Neural crest cell (in vitro differentiated cells): ENCODE measurements at regions not wholly inside any gene's neighbourhood (a gene's known extent, or its start where the extent isn't known, plus 50 kb on each side); places are given as distances from the start of the nearest gene placed in this dataset.

ENCODE experiments used
- DNase-seq: peaks from one replicate; pipeline ENCODE4 v3.0.0; 2021; ENCODE audit warnings: low read depth, mixed read lengths, low spot score
- H3K27ac Mint-ChIP-seq: one replicate; pipeline ENCODE4 v1.8.0; 2021; ENCODE audit warnings: mild to moderate bottlenecking, mixed read lengths; ENCODE audit not compliant: unreplicated experiment
- H3K27me3 Mint-ChIP-seq: 2 replicates; pipeline ENCODE4 v1.8.0; 2021; ENCODE audit warnings: low read depth, mild to moderate bottlenecking, mixed read lengths
- H3K36me3 Mint-ChIP-seq: 2 replicates; pipeline ENCODE4 v1.8.0; 2021; ENCODE audit warnings: low read depth, mild to moderate bottlenecking, mixed read lengths
- H3K4me1 Mint-ChIP-seq: 2 replicates; pipeline ENCODE4 v1.8.0; 2021; ENCODE audit warnings: mixed read lengths
- H3K4me3 Mint-ChIP-seq: one replicate; pipeline ENCODE4 v1.8.0; 2021; ENCODE audit warnings: mild to moderate bottlenecking, mixed read lengths
- H3K9me3 Mint-ChIP-seq: 2 replicates; pipeline ENCODE4 v1.8.0; 2021; ENCODE audit warnings: mixed read lengths
- CTCF ChIP-seq: fragments of 200-600 bp; sonication (generic); conservative IDR thresholded peaks from 2 replicates; pipeline ENCODE4 v1.5.0; 2021; ENCODE audit warnings: antibody characterized with exemption, mild to moderate bottlenecking

- Mint-ChIP-seq H3K27ac (no peak overlapping the region), H3K9me3 (peaks cover 4% of the 10 kb centered on the region), H3K4me3 (no peak overlapping the region), H3K4me1 (peaks cover 17% of the 10 kb centered on the region), H3K36me3 (no peaks in the 10 kb centered on the region), H3K27me3 (no peaks in the 10 kb centered on the region)
- DNase-seq: no peak
- TF ChIP-seq CTCF: no peak
These were observed 119.5 kb upstream of the FRMD1 start for GRCh38 chr6:168198302-168199180.

- Mint-ChIP-seq H3K27ac (no peak overlapping the region), H3K9me3 (no peaks in the 10 kb centered on the region), H3K4me3 (no peak overlapping the region), H3K27me3 (no peaks in the 10 kb centered on the region), H3K36me3 (no peaks in the 10 kb centered on the region), H3K4me1 (peaks cover 19% of the 10 kb centered on the region)
- TF ChIP-seq CTCF: no peak
- DNase-seq: no peak
These were observed 118.8 kb upstream of the FRMD1 start for GRCh38 chr6:168197636-168198301.

- H3K9me3 Mint-ChIP-seq: no peaks in the 10 kb centered on the region
- no peaks in the 10 kb centered on the region for H3K27me3 Mint-ChIP-seq
- H3K4me1 Mint-ChIP-seq: peaks cover 26% of the 10 kb centered on the region
- H3K27ac Mint-ChIP-seq: no peak overlapping the region
- H3K36me3 Mint-ChIP-seq: no peaks in the 10 kb centered on the region
- no peak overlapping the region for H3K4me3 Mint-ChIP-seq
- DNase-seq: no peak
- no peak for TF ChIP-seq CTCF
These were observed 118.0 kb upstream of the FRMD1 start for GRCh38 chr6:168196881-168197635.

- no peak overlapping the region for H3K27ac Mint-ChIP-seq
These were observed 117.4 kb upstream of the FRMD1 start for GRCh38 chr6:168196385-168196860.

More at GRCh38 chr6:168196385-168196860, 117.4 kb upstream of the FRMD1 start:
- peaks cover 33% of the 10 kb centered on the region for H3K4me1 Mint-ChIP-seq
- no peak for TF ChIP-seq CTCF
- no peaks in the 10 kb centered on the region for H3K9me3 Mint-ChIP-seq
- no peak for DNase-seq
- no peaks in the 10 kb centered on the region for H3K36me3 Mint-ChIP-seq
- no peak overlapping the region for H3K4me3 Mint-ChIP-seq
- H3K27me3 Mint-ChIP-seq: no peaks in the 10 kb centered on the region
